ENCODE measurements at regions not wholly inside any gene's neighbourhood (a gene's known extent, or its start where the extent isn't known, plus 50 kb on each side); places are given as distances from the start of the nearest gene placed in this dataset.
A peak's percentile ranks its signal among the peaks of the same experiment; 100 is the strongest.

- DNase-seq (ENCODE audit: low spot score) (no peak), FAIRE-seq (no peak), ATAC-seq (peak; percentile 31; the same call in 1 of the 3 replicates)
- Histone ChIP-seq H3K79me2 (ENCODE audit: insufficient read depth, low read length) (no peaks in the 10 kb centered on the region), H4K20me1 (ENCODE audit: insufficient read depth, low read length) (no peaks in the 10 kb centered on the region), H3K4me3 (replicated peaks in 1 of 3; ENCODE audit: insufficient read depth in 1 of 3, low read depth in 2 of 3, low read length in 3 of 3) (no peak overlapping the region), H3K9me3 (ENCODE audit: low read length) (0 out of 2 replicates have a peak, but pooled peaks cover 5% of the 10 kb centered on the region), H3K27me3 (ENCODE audit: control insufficient read depth in 1 of 2, insufficient read depth in 2 of 2, low read length in 2 of 2) (no peaks in the 10 kb centered on the region), H3K27ac (ENCODE audit: extremely low read length, insufficient read depth, low read length) (no peak overlapping the region), H3K9ac (ENCODE audit: insufficient read depth, low read depth, low read length) (no peak overlapping the region), H3K4me2 (ENCODE audit: low read depth, low read length) (no peak overlapping the region), H2AFZ (ENCODE audit: low read length) (no peak overlapping the region), H3K36me3 (replicated peaks in 1 of 2; ENCODE audit: control insufficient read depth in 1 of 2, insufficient read depth in 2 of 2, low read length in 2 of 2) (no peaks in the 10 kb centered on the region), H3K4me1 (ENCODE audit: insufficient read depth, low read length) (peaks cover 23% of the 10 kb centered on the region; the same call in 1 of the 2 replicates)
- POLR2A ChIA-PET: interaction anchor here (1.3 kb wide), 1 partner anchor 36 kb away, joined by 6 read pairs; no protein-coding TSS in a partner anchor
- TF ChIP-seq ZNF629 (CRISPR knock-in tag; conservative IDR thresholded peaks at IDR 0.05) (peak; percentile 88), FOXA1 (IDR thresholded peaks at IDR 0.05) (no peak), FOXA1 (CRISPR knock-in tag; IDR thresholded peaks at IDR 0.05) (0 out of 2 replicates have a peak, but pooled peaks have one; percentile 8), HNRNPLL (IDR thresholded peaks at IDR 0.05; ENCODE audit: low read depth, low read length, poor library complexity, severe bottlenecking) (no peak), ZMYM3 (CRISPR knock-in tag; IDR thresholded peaks at IDR 0.05) (0 out of 2 replicates have a peak, but pooled peaks have one; percentile 33), SP140L (CRISPR knock-in tag; IDR thresholded peaks at IDR 0.05; ENCODE audit: borderline replicate concordance) (no peak), NCOA1 (CRISPR knock-in tag; IDR thresholded peaks at IDR 0.05) (no peak), ZNF687 (CRISPR knock-in tag; IDR thresholded peaks at IDR 0.05) (peak; percentile 19; the same call in 1 of the 2 replicates), ZBTB33 (CRISPR knock-in tag; IDR thresholded peaks at IDR 0.05) (peak; percentile 90), FOXK1 (CRISPR knock-in tag; IDR thresholded peaks at IDR 0.05; ENCODE audit: borderline replicate concordance, low read depth) (no peak), RAD21 (CRISPR knock-in tag; IDR thresholded peaks at IDR 0.05) (no peak), ZNF768 (CRISPR knock-in tag; IDR thresholded peaks at IDR 0.05) (peak; percentile 51; the same call in 1 of the 2 replicates), KDM1A (CRISPR knock-in tag; IDR thresholded peaks at IDR 0.05) (0 out of 2 replicates have a peak, but pooled peaks have one; percentile 43), ESRRA (CRISPR knock-in tag; IDR thresholded peaks at IDR 0.05; ENCODE audit: low read depth) (0 out of 2 replicates have a peak, but pooled peaks have one; percentile 37), PAX8 (CRISPR knock-in tag; IDR thresholded peaks at IDR 0.05; ENCODE audit: borderline replicate concordance) (no peak)
- CTCF ChIA-PET (ENCODE audit: low intra/inter-chr PET ratio, low total read pairs): no interaction called here
- intact Hi-C loops (cut with micrococcal nuclease; ENCODE audit: unreplicated experiment) (no loop called here), in situ Hi-C loops (cut with HindIII; ENCODE audit: extremely low pct_ligation_motif_present, low pct_unique_long_range_greater_than_20kb) (no loop called here)
- BruUV-seq (replicated peaks): no TSS peak
- WGBS (ENCODE audit: low lambda C conversion rate): 97% methylated on average over 12 of the region's 23 CpGs
Observed at GRCh38 chr7:156578578-156578940, 62.0 kb upstream of the RNF32 start.

Data from HepG2 (cell line).